NCI-H345 (cell line): ENCODE measurements at regions not wholly inside any gene's neighbourhood (a gene's known extent, or its start where the extent isn't known, plus 50 kb on each side); places are given as distances from the start of the nearest gene placed in this dataset.

Experiments used
- DNase-seq: peaks from one replicate; lab custom pipeline; 2025; lab: John Stamatoyannopoulos, UW

DNA sequence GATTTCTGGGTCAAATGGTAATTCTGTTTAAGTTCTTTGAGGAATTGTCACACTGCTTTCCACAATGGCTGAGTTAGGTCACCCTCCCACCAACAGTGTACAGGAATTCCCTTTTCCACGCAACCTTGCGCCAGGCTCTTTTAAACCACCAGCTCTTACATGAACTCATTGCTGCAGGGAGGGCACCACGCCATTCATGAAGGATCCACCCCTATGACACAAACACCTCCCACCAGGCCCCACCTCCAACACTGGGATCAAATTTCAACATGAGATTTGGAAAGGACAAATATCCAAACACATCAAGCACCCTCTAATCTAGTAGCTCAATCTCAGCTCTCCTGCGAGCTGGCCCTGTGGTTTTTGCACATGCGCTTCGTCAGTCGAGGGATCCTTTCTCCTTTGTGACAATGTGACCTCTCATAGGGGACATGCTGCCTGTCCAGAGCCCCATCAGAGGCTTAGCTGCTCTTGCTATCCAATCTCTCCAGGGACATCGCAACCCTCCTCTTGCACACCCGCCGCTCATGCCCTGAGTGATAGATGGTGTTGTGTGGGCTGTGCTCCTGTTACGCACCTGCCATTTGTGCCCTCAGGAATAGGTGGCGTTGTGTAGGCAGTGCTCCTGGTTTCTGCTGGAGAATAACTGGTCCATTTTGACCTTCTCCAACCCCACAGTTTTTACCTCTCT lies 328.0 kb downstream of the UQCRFS1 start:
- no peak for DNase-seq

DNA sequence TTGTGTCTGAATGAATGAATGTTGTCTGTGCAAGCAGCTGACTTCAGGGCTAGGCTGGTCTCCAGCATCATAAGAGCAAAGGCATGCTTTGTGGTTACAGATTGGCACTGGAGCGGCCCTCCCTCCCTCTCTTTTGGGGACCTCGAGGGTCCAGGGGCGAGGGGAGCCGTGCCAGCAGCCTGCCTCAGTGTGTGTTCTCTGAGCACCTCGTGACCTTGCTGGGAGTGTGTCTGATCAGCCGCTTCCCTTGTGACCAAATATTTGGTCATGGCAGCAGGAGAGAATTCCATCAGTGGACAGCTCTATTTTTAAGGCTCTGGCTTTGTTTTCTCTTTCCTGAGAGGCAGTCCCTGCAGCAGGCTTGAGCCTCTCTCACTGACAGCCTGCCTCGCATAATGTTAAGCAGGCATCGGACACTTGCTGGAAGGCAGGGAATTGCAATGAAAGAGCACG lies 329.7 kb downstream of the UQCRFS1 start:
- DNase-seq = no peak

DNA sequence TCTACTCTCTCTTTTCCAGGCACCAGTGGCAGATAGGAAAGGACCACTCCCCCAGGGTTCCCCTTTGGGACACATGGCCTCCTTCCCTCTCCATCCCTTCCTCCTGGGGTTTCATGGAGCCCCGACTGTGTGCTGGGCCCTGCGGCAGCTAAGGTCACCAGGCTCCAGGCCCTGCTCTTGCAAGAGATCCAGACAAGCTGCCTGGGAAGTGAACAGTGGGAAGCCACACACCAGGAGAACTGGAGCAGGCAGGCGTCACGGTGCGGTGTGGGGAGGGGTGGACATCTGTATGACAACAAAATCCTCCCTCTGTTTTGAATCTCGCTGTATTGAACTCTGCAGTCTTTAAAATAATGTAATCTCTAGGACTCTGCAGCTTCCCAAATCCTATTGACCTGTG lies 330.1 kb downstream of the UQCRFS1 start:
- no peak for DNase-seq

DNA sequence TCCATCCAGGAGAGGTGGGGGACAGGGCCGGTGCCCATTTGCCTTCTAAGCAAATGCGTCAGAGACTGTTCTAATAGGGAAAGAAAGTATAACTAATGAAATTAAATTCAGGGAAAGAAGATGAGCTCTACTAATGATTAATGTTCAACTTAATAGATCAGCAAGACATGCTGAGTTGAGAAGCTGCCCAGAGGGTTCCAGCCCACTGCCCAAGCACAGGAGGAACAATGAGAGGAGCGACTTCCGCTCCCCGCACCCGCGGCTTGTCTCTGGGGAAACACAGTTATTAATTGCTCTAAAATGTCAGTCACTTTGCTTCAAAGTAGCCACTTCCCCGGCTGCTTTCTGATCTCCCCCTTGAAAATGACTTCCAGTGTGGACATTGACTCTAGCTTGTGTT lies 331.3 kb downstream of the UQCRFS1 start:
- no peak for DNase-seq

DNA sequence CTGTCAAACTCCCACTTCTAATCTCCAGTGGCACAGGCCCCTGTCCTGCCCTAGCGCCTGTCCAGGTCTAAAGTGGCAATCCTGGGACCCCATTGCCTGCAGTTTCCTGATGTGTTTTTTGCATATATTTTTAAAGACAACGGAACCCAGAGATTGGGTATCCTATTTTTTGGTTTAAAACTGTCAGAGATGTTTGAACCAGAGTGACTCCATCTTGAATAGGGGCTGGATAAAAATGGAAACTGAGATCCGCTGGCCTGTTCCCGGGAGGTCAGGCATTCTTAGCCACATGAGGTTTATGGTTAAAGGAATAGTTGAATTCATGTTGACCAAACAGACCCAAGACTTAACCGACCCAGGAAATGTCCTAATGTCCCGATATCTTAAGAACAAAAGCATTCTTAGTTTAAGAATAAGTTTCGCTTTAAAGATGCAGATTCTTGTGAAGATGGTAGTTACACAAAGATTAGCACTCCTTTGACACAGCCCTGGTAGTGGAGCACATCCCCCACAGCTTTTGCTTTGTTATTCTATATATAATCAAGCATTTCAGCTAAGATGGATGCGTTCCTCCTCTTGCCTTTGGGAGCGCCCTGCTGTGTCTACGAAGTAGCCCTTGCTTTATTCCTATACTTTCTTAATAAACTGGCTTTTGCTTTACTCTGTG lies 332.1 kb downstream of the UQCRFS1 start:
- DNase-seq = no peak

DNA sequence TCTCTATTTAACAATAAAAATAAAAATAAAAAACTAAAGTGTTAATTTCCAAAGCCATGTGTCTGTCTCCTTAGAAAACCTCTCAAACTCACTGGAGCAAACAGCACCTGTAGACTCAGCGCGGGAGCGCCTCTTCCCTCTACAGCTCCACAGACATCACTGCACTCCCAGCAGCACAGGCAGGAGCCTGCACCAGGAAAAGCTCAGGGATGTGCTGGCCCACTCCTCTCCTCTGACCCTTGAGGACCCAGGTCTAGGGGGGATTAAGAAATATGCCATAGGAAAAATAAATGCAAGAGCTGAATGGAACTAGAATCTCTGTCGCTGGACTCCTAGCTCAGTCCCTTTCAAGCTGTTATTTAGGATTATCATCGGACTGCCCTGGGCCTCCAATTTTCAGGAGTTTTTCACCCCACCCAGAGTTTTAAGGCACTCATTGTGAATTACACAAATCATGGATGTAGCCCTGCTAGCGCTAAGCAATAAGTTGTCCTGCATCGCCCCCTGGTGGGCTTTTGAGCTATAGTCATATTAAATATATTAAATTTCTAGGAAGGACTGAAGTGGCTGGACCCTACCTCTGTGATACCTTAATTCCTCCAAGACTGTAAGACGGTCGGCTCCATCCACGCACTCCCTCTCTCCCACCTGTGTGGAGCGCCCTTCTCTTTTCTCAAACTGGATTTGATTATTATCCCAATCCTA lies 333.9 kb downstream of the UQCRFS1 start:
- peak; percentile 95 for DNase-seq

DNA sequence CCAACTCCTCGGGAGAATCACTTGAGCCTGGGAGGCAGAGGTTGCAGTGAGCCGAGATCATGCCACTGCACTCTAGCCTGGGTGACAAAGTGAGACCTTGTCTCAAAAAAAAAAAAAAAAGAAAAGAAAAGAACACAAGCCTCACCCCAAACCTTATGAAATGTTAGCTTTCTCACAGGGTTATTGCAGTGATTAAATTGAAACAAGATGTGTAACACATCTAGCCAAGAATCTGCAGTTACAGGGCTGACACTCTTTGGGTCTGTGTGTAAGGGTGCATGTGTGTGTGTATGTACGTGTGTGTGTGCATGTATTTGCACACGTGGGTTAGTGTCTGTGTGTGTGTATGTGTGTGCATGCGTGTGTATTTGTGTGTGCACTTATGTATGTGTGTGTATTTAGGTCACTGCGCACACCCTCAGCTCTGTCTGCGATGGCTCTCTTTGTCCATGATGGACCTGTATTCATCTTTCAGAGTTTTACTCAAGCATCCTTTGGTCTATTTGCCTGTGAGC lies 336.3 kb downstream of the UQCRFS1 start:
- DNase-seq = no peak

DNA sequence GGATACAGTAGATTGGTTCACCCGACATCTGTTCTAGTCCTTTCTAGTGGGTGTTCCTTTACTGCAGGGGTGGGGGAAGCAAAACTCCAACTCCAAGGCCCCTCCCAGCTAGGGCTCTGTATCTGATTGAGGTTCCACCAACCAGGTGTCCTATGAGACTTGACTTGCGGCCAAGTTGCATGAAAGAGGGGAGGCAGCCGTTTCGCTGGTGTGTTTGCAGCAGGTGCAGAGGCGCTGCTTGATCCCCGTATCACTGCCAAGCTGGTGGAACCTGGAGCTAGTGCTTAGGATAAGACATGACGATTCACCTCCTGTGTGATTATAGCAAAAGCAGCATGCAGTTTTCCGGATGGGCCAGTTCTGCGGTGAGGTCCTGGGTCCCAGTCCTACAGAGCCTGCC lies 338.2 kb downstream of the UQCRFS1 start:
- DNase-seq = peak; percentile 98

GRCh38 chr19:28873301-28873700 lies 339.6 kb downstream of the UQCRFS1 start:
- peak; percentile 26 for DNase-seq

- DNase-seq = no peak
Measured at GRCh38 chr19:28871099-28871725, 341.7 kb downstream of the UQCRFS1 start.

- no peak for DNase-seq
Measured at GRCh38 chr19:28869459-28869858, 343.5 kb downstream of the UQCRFS1 start.

- peak; percentile 71 for DNase-seq
Measured at GRCh38 chr19:28868836-28869235, 344.1 kb downstream of the UQCRFS1 start.

- DNase-seq = no peak
Measured at GRCh38 chr19:28867978-28868377, 345.0 kb downstream of the UQCRFS1 start.

- peak; percentile 45 for DNase-seq
Measured at GRCh38 chr19:28864577-28865042, 348.3 kb downstream of the UQCRFS1 start.

DNA sequence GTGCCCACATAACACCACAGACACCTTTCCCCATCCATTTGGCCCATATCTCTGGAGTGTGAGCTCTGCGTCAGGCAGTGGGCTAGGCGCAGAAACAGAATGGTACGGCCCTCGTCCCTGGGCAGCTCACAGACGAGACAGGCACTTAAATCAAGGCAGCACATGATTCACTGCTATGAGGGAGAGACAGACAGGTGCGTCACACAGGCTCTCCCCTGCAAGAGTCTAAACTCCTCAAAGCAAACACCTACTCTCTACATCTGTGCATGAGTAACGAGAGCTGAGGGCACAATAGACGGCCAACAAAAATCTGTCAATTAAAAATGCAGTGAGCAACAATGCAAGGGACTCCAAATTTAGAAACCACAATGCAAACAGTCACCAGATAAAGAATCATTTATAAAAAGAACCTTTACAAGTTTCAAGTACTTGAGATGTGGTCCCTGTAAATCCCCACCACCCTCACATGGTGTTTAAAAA lies 348.9 kb downstream of the UQCRFS1 start:
- peak; percentile 85 for DNase-seq

GRCh38 chr19:28862238-28862637 lies 350.7 kb downstream of the UQCRFS1 start:
- no peak for DNase-seq

DNA sequence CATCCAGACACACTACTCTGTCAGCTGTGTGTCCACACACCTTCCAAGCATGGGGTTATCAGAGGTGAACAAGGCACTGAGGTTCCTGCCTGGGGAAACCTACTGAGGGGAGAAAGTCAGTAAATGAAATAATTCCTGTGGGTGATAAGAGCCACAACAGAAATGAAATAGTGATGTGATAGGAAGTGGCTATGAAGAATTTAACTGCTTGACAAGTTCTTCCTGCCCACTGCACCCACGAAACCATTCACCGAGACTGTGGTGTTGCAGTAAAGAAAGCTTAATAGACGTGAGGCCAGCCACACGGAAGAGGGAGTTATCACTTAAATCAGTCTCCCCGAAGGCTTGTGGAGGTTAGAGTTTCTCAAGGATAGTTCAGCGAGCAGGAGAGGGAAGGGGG lies 353.1 kb downstream of the UQCRFS1 start:
- DNase-seq = no peak

DNA sequence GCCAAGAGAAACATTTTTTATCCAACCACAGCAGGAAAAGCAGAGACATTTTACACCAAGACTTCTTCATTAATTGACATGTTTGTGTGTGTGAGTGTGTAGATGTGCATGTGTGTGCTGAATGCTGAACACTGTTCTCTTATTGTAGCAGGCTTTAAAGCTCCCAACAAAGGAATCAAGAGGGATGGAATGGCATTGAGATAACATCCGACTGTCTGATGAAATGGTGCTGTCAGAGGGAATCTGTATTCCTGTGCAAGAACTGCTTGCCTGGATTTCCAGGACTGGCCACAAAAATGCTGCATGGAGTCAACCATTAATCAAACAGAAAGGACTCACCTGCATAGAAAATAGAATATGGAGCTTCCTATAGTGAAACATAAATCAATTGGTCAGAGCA lies 354.0 kb downstream of the UQCRFS1 start:
- DNase-seq = no peak

DNA sequence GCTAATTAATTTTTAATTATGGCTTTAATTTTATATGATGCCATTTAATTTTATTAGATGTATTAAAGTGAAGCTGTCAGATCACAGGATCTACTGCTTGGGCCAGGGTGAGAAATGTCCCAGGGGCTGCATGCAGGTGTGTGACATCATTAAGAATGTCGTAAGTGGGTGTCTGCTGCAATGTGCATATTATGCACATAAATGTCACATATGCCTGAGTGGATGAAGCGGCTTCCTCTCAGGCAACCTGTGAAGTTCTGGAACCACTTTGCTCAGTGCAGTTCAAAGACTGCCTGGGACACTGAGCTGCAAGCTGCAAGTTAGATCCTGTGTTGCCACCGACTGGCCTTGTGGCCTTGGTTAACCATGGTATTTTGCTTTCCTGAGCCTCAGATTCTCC lies 355.0 kb downstream of the UQCRFS1 start:
- no peak for DNase-seq

- DNase-seq = no peak
Measured at GRCh38 chr19:28855216-28855615, 357.7 kb downstream of the UQCRFS1 start.

GRCh38 chr19:28847468-28847867 lies 365.5 kb downstream of the UQCRFS1 start:
- DNase-seq = no peak
